GM12878 (cell line): ENCODE measurements at regions not wholly inside any gene's neighbourhood (a gene's known extent, or its start where the extent isn't known, plus 50 kb on each side); places are given as distances from the start of the nearest gene placed in this dataset.

Source experiments
- ATAC-seq: fragments of 200-7000 bp; cut with Tn5 transposase; 3 replicates; pipeline ENCODE4 v1.9.1; 2020; ENCODE audit warnings: mild to moderate bottlenecking, moderate library complexity
- BruUV-seq: library from RNA; stranded (reverse); fragments of 400-500 nt; replicated peaks from 2 replicates; lab custom pipeline; 2021; lab: Mats Ljungman, UMichigan
- CTCF ChIA-PET: fragments of 300-600 bp; sonication (Branson Sonifier 250); formaldehyde crosslinking; extraction: SDS; loops from one replicate; lab custom pipeline; 2021; ENCODE audit warnings: inconsistent platforms; lab: Yijun Ruan, JAX
- POLR2A ChIA-PET: fragments of 350-600 bp; formaldehyde crosslinking; extraction: SDS; loops from one replicate; lab custom pipeline; 2021; ENCODE audit warnings: inconsistent platforms; lab: Charles Lee
- RAD21 ChIA-PET: fragments of 300-600 bp; sonication (Branson Sonifier 250); formaldehyde crosslinking; loops from one replicate; lab custom pipeline; 2023; ENCODE audit warnings: antibody characterized with exemption; ENCODE audit not compliant: unreplicated experiment; lab: Charles Lee
- SMC1A ChIA-PET: fragments of 300-600 bp; sonication (Branson Sonifier 250); formaldehyde crosslinking; loops from one replicate; lab custom pipeline; 2023; ENCODE audit not compliant: unreplicated experiment, uncharacterized antibody; lab: Charles Lee
- DNase-seq: peaks from one replicate; pipeline ENCODE4 v3.0.0-alpha.2; 2011; ENCODE audit warnings: low read depth, low spot score
- FAIRE-seq: peaks from 3 replicates; lab custom pipeline; 2011; peaks lifted over from hg19 to GRCh38; lab: Jason Lieb, UNC
- H2AFZ ChIP-seq: 2 replicates; pipeline ENCODE4 v1.6.0; 2011; ENCODE audit warnings: low read depth, low read length, control low read depth; ENCODE audit not compliant: control insufficient read depth
- H3K27ac ChIP-seq: 2 replicates; pipeline ENCODE4 v1.5.1; 2011; ENCODE audit warnings: control low read depth; ENCODE audit not compliant: control insufficient read depth, insufficient read depth
- H3K27me3 ChIP-seq, 2 experiments: replicated peaks in 1 of 2; 2 replicates each; pipeline versions ENCODE4 v1.6.0 to v1.6.1; 2011; ENCODE audit warnings: low read length in 1 of 2; ENCODE audit not compliant: control insufficient read depth in 2 of 2, insufficient read depth in 2 of 2
- H3K36me3 ChIP-seq, 2 experiments: 2 replicates each; pipeline ENCODE4 v1.5.1; 2011; ENCODE audit warnings: low read length in 1 of 2; ENCODE audit not compliant: control insufficient read depth in 2 of 2, insufficient read depth in 2 of 2
- H3K4me1 ChIP-seq: 2 replicates; pipeline ENCODE4 v1.6.1; 2011; ENCODE audit warnings: mild to moderate bottlenecking, low read length, moderate library complexity, mixed read lengths; ENCODE audit not compliant: control insufficient read depth, insufficient read depth
- H3K4me2 ChIP-seq: 2 replicates; pipeline ENCODE4 v1.6.0; 2011; ENCODE audit warnings: control low read depth; ENCODE audit not compliant: control insufficient read depth, insufficient read depth
- H3K4me3 ChIP-seq: fragments of 200-600 bp; sonication (generic); 2 replicates; pipeline ENCODE4 v1.5.1; 2016
- H3K79me2 ChIP-seq: 2 replicates; pipeline ENCODE4 v1.6.0; 2011; ENCODE audit warnings: low read length; ENCODE audit not compliant: control insufficient read depth, insufficient read depth
- H3K9ac ChIP-seq: 2 replicates; pipeline ENCODE4 v1.8.0; 2011; ENCODE audit warnings: low read length, control low read depth, mixed read lengths; ENCODE audit not compliant: control insufficient read depth, insufficient read depth
- H3K9me3 ChIP-seq: replicated peaks from 3 replicates; pipeline ENCODE4 v1.5.1; 2011; ENCODE audit warnings: mild to moderate bottlenecking, low read length; ENCODE audit not compliant: control insufficient read depth, insufficient read depth
- H4K20me1 ChIP-seq: 2 replicates; pipeline ENCODE4 v1.6.0; 2011; ENCODE audit not compliant: control insufficient read depth, insufficient read depth
- ATF7 ChIP-seq: fragments of 450-650 bp; IDR thresholded peaks from 2 replicates; pipeline ENCODE4 v1.6.1; 2016; ENCODE audit warnings: low read depth, mild to moderate bottlenecking
- BMI1 ChIP-seq: fragments of 450-650 bp; IDR thresholded peaks from 2 replicates; pipeline ENCODE4 v1.6.1; 2016; ENCODE audit warnings: mild to moderate bottlenecking, moderate library complexity, borderline replicate concordance
- ELK1 ChIP-seq: IDR thresholded peaks from 2 replicates; pipeline ENCODE4 v1.6.1; 2012; ENCODE audit warnings: low read depth, low read length, improper control_type of control experiment
- FOXK2 ChIP-seq: fragments of 450-650 bp; IDR thresholded peaks from 2 replicates; pipeline ENCODE4 v1.6.1; 2017; ENCODE audit warnings: mild to moderate bottlenecking, moderate library complexity
- GABPA ChIP-seq: IDR thresholded peaks from 2 replicates; pipeline ENCODE4 v1.6.1; 2014; ENCODE audit warnings: antibody characterized with exemption, low read depth, mild to moderate bottlenecking, inconsistent platforms
- LARP7 ChIP-seq: fragments of 450-650 bp; IDR thresholded peaks from 2 replicates; pipeline ENCODE4 v1.6.1; 2017; ENCODE audit warnings: mild to moderate bottlenecking
- MEF2B ChIP-seq: fragments of 450-650 bp; IDR thresholded peaks from 2 replicates; pipeline ENCODE4 v1.6.1; 2018; ENCODE audit warnings: mild to moderate bottlenecking, moderate library complexity; ENCODE audit not compliant: partially characterized antibody, poor library complexity, severe bottlenecking
- MTA3 ChIP-seq: IDR thresholded peaks from 2 replicates; pipeline ENCODE4 v1.6.1; 2012; ENCODE audit warnings: low read length, inconsistent platforms, borderline replicate concordance
- PBX3 ChIP-seq: IDR thresholded peaks from 2 replicates; pipeline ENCODE4 v1.6.1; 2011; ENCODE audit warnings: mild to moderate bottlenecking, low read depth, low read length, moderate library complexity; ENCODE audit not compliant: insufficient replicate concordance
- PKNOX1 ChIP-seq: fragments of 450-650 bp; IDR thresholded peaks from 2 replicates; pipeline ENCODE4 v1.6.1; 2016; ENCODE audit warnings: mild to moderate bottlenecking
- RFX5 ChIP-seq: IDR thresholded peaks from 2 replicates; pipeline ENCODE4 v1.6.1; 2011; ENCODE audit warnings: low read depth, low read length, improper control_type of control experiment
- SRF ChIP-seq, 2 experiments: IDR thresholded peaks; 2 replicates each; pipeline ENCODE4 v1.6.1; 2011; ENCODE audit warnings: low read depth in 2 of 2, low read length in 2 of 2, mild to moderate bottlenecking in 1 of 2, moderate library complexity in 1 of 2
- STAT3 ChIP-seq: IDR thresholded peaks from 2 replicates; pipeline ENCODE4 v1.6.1; 2011; ENCODE audit warnings: low read depth, low read length, improper control_type of control experiment
- TBL1XR1 ChIP-seq: IDR thresholded peaks from 2 replicates; pipeline ENCODE4 v1.6.1; 2012; ENCODE audit warnings: low read depth, low read length, improper control_type of control experiment
- ZBED1 ChIP-seq: IDR thresholded peaks from 2 replicates; pipeline ENCODE4 v1.6.1; 2016; ENCODE audit warnings: borderline replicate concordance
- ZNF622 ChIP-seq: fragments of 450-650 bp; IDR thresholded peaks from 2 replicates; pipeline ENCODE4 v1.6.1; 2017; ENCODE audit warnings: mild to moderate bottlenecking, inconsistent platforms
- WGBS: methylation state at CpG from one replicate; pipeline ENCODE4 v1.1.6; 2016; ENCODE audit warnings: low lambda C conversion rate; ENCODE audit not compliant: insufficient replicate concordance, insufficient coverage; ENCODE audit errors: missing lambda C conversion rate; 5-methylcytosine and 5-hydroxymethylcytosine counted together
- in situ Hi-C: fragments of 300-500 bp; cut with MboI; formaldehyde crosslinking; loops from 9 replicates; pipeline ENCODE4 v1.14.3; 2018; ENCODE audit warnings: mixed read lengths
- intact Hi-C: fragments of 100-400 bp; cut with micrococcal nuclease; formaldehyde crosslinking; loops from one replicate; pipeline ENCODE4 v1.14.2; 2022; ENCODE audit not compliant: unreplicated experiment

- no TSS peak for BruUV-seq
- no peaks in the 10 kb centered on the region for H3K27me3 ChIP-seq
- no peaks in the 10 kb centered on the region for H3K4me1 ChIP-seq
- H3K9ac ChIP-seq: no peak overlapping the region
- SMC1A ChIA-PET: no interaction called here
- CTCF ChIA-PET: interaction anchor here (3.2 kb wide), 1 partner anchor 239 kb away, joined by 22 read pairs; no protein-coding TSS in a partner anchor
- H3K4me3 ChIP-seq: no peak overlapping the region
- FAIRE-seq (no peak), ATAC-seq (no peak), DNase-seq (no peak)
- intact Hi-C loops (no loop called here), in situ Hi-C loops (no loop called here)
- no peak overlapping the region for H2AFZ ChIP-seq
- H3K79me2 ChIP-seq: no peaks in the 10 kb centered on the region
- WGBS: 44% methylated on average over 2 of the region's 2 CpGs
- H3K27ac ChIP-seq: no peak overlapping the region
- H3K4me2 ChIP-seq: no peak overlapping the region
- POLR2A ChIA-PET: no interaction called here
- H3K9me3 ChIP-seq: no peaks in the 10 kb centered on the region
- RAD21 ChIA-PET: no interaction called here
- H3K36me3 ChIP-seq: no peaks in the 10 kb centered on the region
- no peaks in the 10 kb centered on the region for H4K20me1 ChIP-seq
- TF ChIP-seq PKNOX1 (no peak), LARP7 (no peak), TBL1XR1 (no peak), ZNF622 (no peak), PBX3 (no peak), ATF7 (no peak), ELK1 (no peak), MEF2B (no peak), BMI1 (no peak), MTA3 (no peak), SRF (IDR thresholded peaks at IDR 0.05; ENCODE audit: low read depth in 2 of 2, low read length in 2 of 2) (no peak), GABPA (no peak), STAT3 (no peak), RFX5 (no peak), FOXK2 (no peak), ZBED1 (no peak)
These were observed 117.7 kb upstream of the PTPRZ1 start for GRCh38 chr7:121755286-121755685.
